Body of pancreas (tissue), 4 donors: ENCODE measurements at regions not wholly inside any gene's neighbourhood (a gene's known extent, or its start where the extent isn't known, plus 50 kb on each side); places are given as distances from the start of the nearest gene placed in this dataset.

ENCODE experiments used
- ATAC-seq: fragments of 150-250 bp; one replicate; pipeline ENCODE4 v1.9.1; 2016
- DNase-seq, 4 donors: peaks; one replicate each; pipeline ENCODE4 v3.0.0-alpha.2; 2019
- H3K27ac ChIP-seq, 4 donors: fragments of 200-600 bp; sonication (generic); 1 replicate in 3 of 4; 2 replicates in 1 of 4; pipeline versions ENCODE4 v1.5.1 to v1.6.1; 2016 to 2019; ENCODE audit warnings: mild to moderate bottlenecking in 1 of 4, mixed read lengths in 1 of 4, moderate library complexity in 1 of 4
- H3K27me3 ChIP-seq, 2 donors: fragments of 200-600 bp; sonication (generic); one replicate each; pipeline ENCODE4 v1.6.0; 2016; ENCODE audit warnings: mild to moderate bottlenecking in 1 of 2
- H3K36me3 ChIP-seq, 2 donors: fragments of 200-600 bp; sonication (generic); replicated peaks in 1 of 2; 2 replicates each; pipeline ENCODE4 v1.5.1; 2016; ENCODE audit warnings: low read depth in 2 of 2; ENCODE audit not compliant: insufficient read depth in 1 of 2
- H3K4me1 ChIP-seq: fragments of 200-600 bp; sonication (generic); one replicate; pipeline ENCODE4 v1.6.0; 2016
- H3K4me3 ChIP-seq, 2 donors: fragments of 200-600 bp; sonication (generic); 1 replicate in 1 of 2; 2 replicates in 1 of 2; pipeline ENCODE4 v1.5.1; 2016 to 2019
- H3K9me3 ChIP-seq, 3 donors: fragments of 200-600 bp; sonication (generic); 1 replicate in 2 of 3; 2 replicates in 1 of 3; pipeline ENCODE4 v1.5.1; 2016
- CTCF ChIP-seq, 7 experiments: fragments of 450-650 bp in 4 of 7; fragments of 200-600 bp in 3 of 7; sonication (generic) in 3 of 7; IDR thresholded peaks; one replicate each; pipeline ENCODE4 v1.5.1; 2016 to 2019; ENCODE audit warnings: antibody characterized with exemption in 7 of 7
- POLR2A ChIP-seq, 3 donors: fragments of 450-650 bp; IDR thresholded peaks; one replicate each; pipeline ENCODE4 v1.6.1; 2016; ENCODE audit warnings: antibody characterized with exemption in 3 of 3, mild to moderate bottlenecking in 2 of 3
- WGBS, 2 donors: methylation state at CpG; one replicate each; pipeline ENCODE4 v1.1.5; 2017; 5-methylcytosine and 5-hydroxymethylcytosine counted together
- intact Hi-C: fragments of 100-400 bp; cut with DNase I; formaldehyde crosslinking; loops from one replicate; pipeline ENCODE4 v1.15.1; 2023

DNA sequence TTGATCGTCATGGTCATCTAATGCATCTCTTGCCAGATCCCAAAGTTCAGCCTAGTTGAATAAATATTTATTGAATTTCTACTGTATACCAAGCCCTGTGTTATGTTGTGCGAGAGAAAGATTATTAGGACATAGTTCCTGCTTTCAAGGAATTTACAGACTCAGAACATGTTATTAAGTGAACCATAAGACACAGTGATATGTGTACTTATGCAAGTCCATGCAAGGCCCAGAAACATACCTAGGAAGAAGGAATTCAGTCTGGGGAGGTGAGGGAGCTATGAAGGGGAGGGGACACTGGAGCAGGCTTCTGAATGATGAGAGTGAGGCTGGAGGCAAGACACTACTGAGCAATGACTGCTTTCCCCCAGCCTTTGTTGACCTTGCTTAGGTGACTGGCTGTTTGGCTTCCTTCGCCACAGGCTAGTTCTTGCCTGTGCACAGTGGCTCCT lies 81.4 kb downstream of the ACAA2 start:
- Histone ChIP-seq H3K9me3 (no peaks in the 10 kb centered on the region), H3K27me3 (no peaks in the 10 kb centered on the region), H3K36me3 (no peaks in the 10 kb centered on the region), H3K4me3 (no peak overlapping the region), H3K27ac (no peak overlapping the region), H3K4me1 (peaks cover 14% of the 10 kb centered on the region)
- TF ChIP-seq POLR2A (IDR thresholded peaks at IDR 0.05) (no peak), CTCF (IDR thresholded peaks at IDR 0.05) (no peak)
- intact Hi-C loops, result no loop called here
- ATAC-seq, result no peak
- WGBS, 2 donors, result 38 to 48% methylated on average over 3 of the region's 3 CpGs
- DNase-seq, result peak in 1 of 4 donors; percentile 13

DNA sequence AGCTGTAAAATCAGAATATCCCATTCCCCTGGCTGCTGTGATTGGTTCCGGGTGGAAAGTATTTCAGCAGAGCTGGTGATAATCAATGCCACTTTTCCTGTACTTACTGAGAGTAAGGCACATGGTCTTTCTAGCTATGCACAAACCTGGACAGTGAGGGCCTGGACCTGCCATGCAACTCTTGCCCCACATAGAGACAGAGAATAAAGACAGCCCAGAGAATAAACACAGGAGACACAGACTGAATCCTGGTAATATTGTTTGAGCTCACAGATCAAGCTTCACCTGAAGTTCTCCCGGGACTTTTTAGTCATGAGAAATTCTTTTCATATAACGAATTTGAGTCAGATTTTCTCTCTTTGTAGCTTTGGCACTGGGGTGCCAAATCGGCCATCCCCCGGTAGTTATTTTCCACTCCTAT lies 81.9 kb downstream of the ACAA2 start:
- no peak for DNase-seq
- intact Hi-C loops, result no loop called here

DNA sequence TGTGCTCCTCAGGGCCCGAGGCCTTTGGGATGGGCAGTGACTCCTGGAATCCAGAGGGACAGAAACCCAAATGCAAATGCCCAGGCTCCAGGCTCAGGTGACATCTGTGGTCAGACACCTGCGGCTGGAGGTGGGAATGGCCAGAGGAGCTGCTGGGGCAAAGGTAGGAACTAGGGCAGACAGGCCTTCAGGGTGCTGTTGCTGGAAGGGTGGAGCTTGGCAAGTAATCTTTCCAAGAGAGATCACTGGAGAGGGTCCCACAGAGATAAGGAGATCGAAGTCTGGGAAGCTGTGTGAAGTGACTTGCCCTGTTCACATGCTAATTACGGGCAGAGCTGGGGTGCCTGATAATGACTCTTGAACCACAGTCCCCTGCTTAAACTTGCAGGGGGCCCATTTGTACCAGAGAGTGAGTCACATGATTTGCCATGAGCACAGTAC lies 82.4 kb downstream of the ACAA2 start:
- no peaks in the 10 kb centered on the region for H3K27me3 ChIP-seq
- 49 to 65% methylated on average over 4 of the region's 4 CpGs for WGBS, 2 donors
- ATAC-seq, result no peak
- intact Hi-C loops, result no loop called here
- H3K4me1 ChIP-seq, result peaks cover 14% of the 10 kb centered on the region
- no peak for TF ChIP-seq POLR2A (IDR thresholded peaks at IDR 0.05)
- TF ChIP-seq CTCF (IDR thresholded peaks at IDR 0.05), result no peak
- DNase-seq, result no peak
- H3K4me3 ChIP-seq, result no peak overlapping the region
- no peak overlapping the region for H3K27ac ChIP-seq
- no peaks in the 10 kb centered on the region for H3K9me3 ChIP-seq
- no peaks in the 10 kb centered on the region for H3K36me3 ChIP-seq

More for the DNA sequence above, 81.9 kb downstream of the ACAA2 start:
- 54 to 56% methylated on average over 5 of the region's 5 CpGs for WGBS, 2 donors
- no peak overlapping the region for H3K4me3 ChIP-seq
- no peak overlapping the region for H3K27ac ChIP-seq
- no peak for ATAC-seq
- no peaks in the 10 kb centered on the region for H3K9me3 ChIP-seq
- peaks cover 14% of the 10 kb centered on the region for H3K4me1 ChIP-seq
- no peak for TF ChIP-seq CTCF (IDR thresholded peaks at IDR 0.05)
- H3K27me3 ChIP-seq, result no peaks in the 10 kb centered on the region
- no peaks in the 10 kb centered on the region for H3K36me3 ChIP-seq

- no peaks in the 10 kb centered on the region for H3K27me3 ChIP-seq
- H3K36me3 ChIP-seq, result no peaks in the 10 kb centered on the region
- H3K27ac ChIP-seq, result no peak overlapping the region
- intact Hi-C loops, result no loop called here
- WGBS, 2 donors, result 41 to 56% methylated on average over 2 to 4 of the region's 4 CpGs
- H3K4me1 ChIP-seq, result peaks cover 14% of the 10 kb centered on the region
- TF ChIP-seq CTCF (IDR thresholded peaks at IDR 0.05), result peak; percentile 31 to 56 (median 49)
- TF ChIP-seq POLR2A (IDR thresholded peaks at IDR 0.05), result no peak
- ATAC-seq, result peak; percentile 42
- no peaks in the 10 kb centered on the region for H3K9me3 ChIP-seq
- no peak overlapping the region for H3K4me3 ChIP-seq
- peak; percentile 38 to 66 (median 60) for DNase-seq
These were observed 84.8 kb downstream of the ACAA2 start for GRCh38 chr18:49728542-49728941.

GRCh38 chr18:49727816-49728215 lies 85.5 kb downstream of the ACAA2 start:
- TF ChIP-seq CTCF (IDR thresholded peaks at IDR 0.05) (no peak), POLR2A (IDR thresholded peaks at IDR 0.05) (no peak)
- ATAC-seq, result no peak
- H3K27me3 ChIP-seq, result no peaks in the 10 kb centered on the region
- 78 to 81% methylated on average over 9 to 10 of the region's 10 CpGs for WGBS, 2 donors
- no peak for DNase-seq
- H3K9me3 ChIP-seq, result no peaks in the 10 kb centered on the region
- no peak overlapping the region for H3K4me3 ChIP-seq
- H3K27ac ChIP-seq, result no peak overlapping the region
- intact Hi-C loops, result no loop called here
- no peaks in the 10 kb centered on the region for H3K36me3 ChIP-seq
- H3K4me1 ChIP-seq, result peaks cover 14% of the 10 kb centered on the region
